ENCODE measurements at regions not wholly inside any gene's neighbourhood (a gene's known extent, or its start where the extent isn't known, plus 50 kb on each side); places are given as distances from the start of the nearest gene placed in this dataset.

DNA sequence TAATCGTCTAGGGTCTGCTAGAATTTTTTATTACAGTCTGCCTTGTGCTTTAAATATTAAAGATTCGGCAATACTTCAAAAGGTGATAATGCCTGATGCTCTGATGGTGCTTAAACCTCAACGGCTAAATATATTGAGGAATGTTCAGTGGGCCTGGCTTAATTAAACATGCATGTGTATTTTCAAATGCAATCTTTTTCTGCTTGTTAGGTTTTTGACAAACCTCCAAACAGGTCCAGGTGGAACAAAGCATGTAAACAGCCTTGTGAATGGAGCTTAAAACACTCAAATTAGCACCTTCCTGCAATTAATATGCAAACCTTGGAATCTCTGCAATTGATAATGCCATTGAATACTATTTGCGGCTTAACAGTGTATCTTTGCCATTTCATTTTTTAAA lies 334.9 kb downstream of the BARHL2 start:
- no peak overlapping the region for H3K4me3 Mint-ChIP-seq
- no peak overlapping the region for H3K27ac Mint-ChIP-seq (ENCODE audit: low read depth)
- no peaks in the 10 kb centered on the region for H3K36me3 Mint-ChIP-seq (ENCODE audit: insufficient read depth)
- DNase-seq (ENCODE audit: low spot score in 2 of 2) (no peak), ATAC-seq (replicated peaks; ENCODE audit: extremely low read depth, poor library complexity, severe bottlenecking) (no peak)
- no peaks in the 10 kb centered on the region for H3K4me1 Mint-ChIP-seq
- H3K9me3 Mint-ChIP-seq = no peaks in the 10 kb centered on the region
- peaks cover 9% of the 10 kb centered on the region for H3K27me3 Mint-ChIP-seq

- ATAC-seq (replicated peaks; ENCODE audit: extremely low read depth, poor library complexity, severe bottlenecking) (no peak), DNase-seq (ENCODE audit: low spot score in 2 of 2) (no peak)
- no peak overlapping the region for H3K27ac Mint-ChIP-seq (ENCODE audit: low read depth)
- peaks cover 9% of the 10 kb centered on the region for H3K27me3 Mint-ChIP-seq
- no peak overlapping the region for H3K4me3 Mint-ChIP-seq
- no peaks in the 10 kb centered on the region for H3K9me3 Mint-ChIP-seq
- no peaks in the 10 kb centered on the region for H3K4me1 Mint-ChIP-seq
- H3K36me3 Mint-ChIP-seq (ENCODE audit: insufficient read depth) = no peaks in the 10 kb centered on the region
These were observed 335.5 kb downstream of the BARHL2 start for GRCh38 chr1:90381598-90381997.

DNA sequence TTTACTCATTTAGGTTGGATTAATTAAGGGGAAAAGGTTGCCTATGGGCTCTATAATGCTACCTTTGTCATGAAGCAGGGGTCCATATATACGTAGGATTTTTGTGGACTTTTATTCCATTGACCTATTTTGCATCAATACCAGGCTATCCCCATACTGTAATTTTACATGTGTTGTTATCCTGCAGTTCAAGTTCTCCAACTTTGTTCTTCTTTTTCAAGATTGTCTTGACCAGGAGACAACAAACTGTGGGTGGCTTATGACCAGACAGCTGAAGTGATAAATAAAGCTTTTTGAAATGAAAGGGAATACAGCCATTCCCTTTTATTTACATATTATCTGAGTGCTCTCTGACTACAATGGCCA lies 345.7 kb downstream of the BARHL2 start:
- no peak overlapping the region for H3K27ac Mint-ChIP-seq (ENCODE audit: low read depth)
- H3K4me3 Mint-ChIP-seq = no peak overlapping the region
- H3K4me1 Mint-ChIP-seq = no peaks in the 10 kb centered on the region
- DNase-seq (ENCODE audit: low spot score in 2 of 2) (no peak), ATAC-seq (replicated peaks; ENCODE audit: extremely low read depth, poor library complexity, severe bottlenecking) (no peak)
- no peaks in the 10 kb centered on the region for H3K36me3 Mint-ChIP-seq (ENCODE audit: insufficient read depth)
- H3K27me3 Mint-ChIP-seq = peaks cover 20% of the 10 kb centered on the region
- no peaks in the 10 kb centered on the region for H3K9me3 Mint-ChIP-seq

GRCh38 chr1:90370686-90371447 lies 346.2 kb downstream of the BARHL2 start:
- no peak overlapping the region for H3K4me3 Mint-ChIP-seq
- H3K27me3 Mint-ChIP-seq = peaks cover 14% of the 10 kb centered on the region
- no peak overlapping the region for H3K27ac Mint-ChIP-seq (ENCODE audit: low read depth)
- no peaks in the 10 kb centered on the region for H3K4me1 Mint-ChIP-seq
- H3K9me3 Mint-ChIP-seq = peaks cover 4% of the 10 kb centered on the region
- ATAC-seq (replicated peaks; ENCODE audit: extremely low read depth, poor library complexity, severe bottlenecking) = no peak
- no peak for DNase-seq (ENCODE audit: low spot score in 2 of 2)
- H3K36me3 Mint-ChIP-seq (ENCODE audit: insufficient read depth) = no peaks in the 10 kb centered on the region

- no peaks in the 10 kb centered on the region for H3K36me3 Mint-ChIP-seq (ENCODE audit: insufficient read depth)
- no peak overlapping the region for H3K4me3 Mint-ChIP-seq
- ATAC-seq (replicated peaks; ENCODE audit: extremely low read depth, poor library complexity, severe bottlenecking) (no peak), DNase-seq (ENCODE audit: low spot score in 2 of 2) (no peak)
- H3K9me3 Mint-ChIP-seq = peaks cover 11% of the 10 kb centered on the region
- no peaks in the 10 kb centered on the region for H3K27me3 Mint-ChIP-seq
- H3K27ac Mint-ChIP-seq (ENCODE audit: low read depth) = no peak overlapping the region
- no peaks in the 10 kb centered on the region for H3K4me1 Mint-ChIP-seq
These were observed 354.9 kb downstream of the BARHL2 start for GRCh38 chr1:90362163-90362562.

- DNase-seq (ENCODE audit: low spot score in 2 of 2) = no peak
- no peaks in the 10 kb centered on the region for H3K4me1 Mint-ChIP-seq
- no peaks in the 10 kb centered on the region for H3K27me3 Mint-ChIP-seq
- no peaks in the 10 kb centered on the region for H3K36me3 Mint-ChIP-seq (ENCODE audit: insufficient read depth)
- H3K27ac Mint-ChIP-seq (ENCODE audit: low read depth) = no peak overlapping the region
- H3K9me3 Mint-ChIP-seq = peaks cover 9% of the 10 kb centered on the region
- H3K4me3 Mint-ChIP-seq = no peak overlapping the region
- no peak for ATAC-seq (replicated peaks; ENCODE audit: extremely low read depth, poor library complexity, severe bottlenecking)
These were observed 356.1 kb downstream of the BARHL2 start for GRCh38 chr1:90361026-90361425.

GRCh38 chr1:90359994-90360393 lies 357.1 kb downstream of the BARHL2 start:
- no peak overlapping the region for H3K27ac Mint-ChIP-seq (ENCODE audit: low read depth)
- peaks cover 2% of the 10 kb centered on the region for H3K9me3 Mint-ChIP-seq
- H3K27me3 Mint-ChIP-seq = peaks cover 7% of the 10 kb centered on the region
- no peaks in the 10 kb centered on the region for H3K4me1 Mint-ChIP-seq
- ATAC-seq (replicated peaks; ENCODE audit: extremely low read depth, poor library complexity, severe bottlenecking) (no peak), DNase-seq (ENCODE audit: low spot score in 2 of 2) (no peak)
- no peak overlapping the region for H3K4me3 Mint-ChIP-seq
- H3K36me3 Mint-ChIP-seq (ENCODE audit: insufficient read depth) = no peaks in the 10 kb centered on the region

DNA sequence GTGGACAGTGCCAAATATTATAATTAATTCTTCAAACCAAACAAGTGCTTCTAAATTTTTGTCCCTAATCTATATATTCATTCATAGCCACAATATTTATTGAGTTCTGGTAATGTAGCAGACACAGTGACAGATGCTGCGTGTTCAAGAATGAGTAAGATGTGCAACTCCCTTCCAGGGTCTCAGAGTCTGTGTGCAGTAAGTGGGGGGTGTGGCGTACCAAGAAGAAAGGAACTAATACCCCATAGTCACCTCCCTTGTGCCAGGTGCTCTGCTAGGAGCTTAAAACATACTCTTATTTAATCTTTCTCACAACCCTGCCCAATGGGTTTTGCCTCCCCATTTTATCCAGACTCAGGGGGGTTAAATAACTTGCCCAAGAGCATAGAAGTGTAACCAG lies 358.7 kb downstream of the BARHL2 start:
- DNase-seq (ENCODE audit: low spot score in 2 of 2) = no peak
- Mint-ChIP-seq H3K4me3 (no peak overlapping the region), H3K36me3 (ENCODE audit: insufficient read depth) (no peaks in the 10 kb centered on the region), H3K9me3 (no peaks in the 10 kb centered on the region), H3K27me3 (peaks cover 7% of the 10 kb centered on the region), H3K4me1 (no peaks in the 10 kb centered on the region), H3K27ac (ENCODE audit: low read depth) (no peak overlapping the region)
- ATAC-seq (replicated peaks; ENCODE audit: extremely low read depth, poor library complexity, severe bottlenecking) = no peak

- Mint-ChIP-seq H3K27me3 (peaks cover 7% of the 10 kb centered on the region), H3K4me3 (no peak overlapping the region), H3K9me3 (no peaks in the 10 kb centered on the region), H3K4me1 (no peaks in the 10 kb centered on the region), H3K27ac (ENCODE audit: low read depth) (no peak overlapping the region), H3K36me3 (ENCODE audit: insufficient read depth) (no peaks in the 10 kb centered on the region)
- ATAC-seq (replicated peaks; ENCODE audit: extremely low read depth, poor library complexity, severe bottlenecking) = no peak
- no peak for DNase-seq (ENCODE audit: low spot score in 2 of 2)
These were observed 359.1 kb downstream of the BARHL2 start for GRCh38 chr1:90357995-90358394.

DNA sequence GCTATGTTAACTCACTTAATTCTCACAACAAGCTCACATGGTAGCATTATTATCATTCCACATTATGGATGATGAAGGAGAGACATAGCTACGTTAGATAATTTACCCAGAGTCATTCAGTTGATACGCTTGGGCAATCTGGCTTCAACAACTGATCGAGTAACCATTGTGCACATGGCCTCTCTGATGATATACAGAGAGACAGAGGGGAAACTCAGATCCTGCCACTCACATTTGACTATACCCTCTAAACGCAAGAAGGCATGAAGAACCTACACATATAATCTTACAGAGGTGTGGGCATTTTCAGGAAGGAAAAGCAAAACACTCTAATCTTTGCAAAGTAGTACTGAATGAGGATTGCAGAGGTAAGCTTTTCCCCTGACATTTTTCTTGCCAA lies 360.1 kb downstream of the BARHL2 start:
- Mint-ChIP-seq H3K36me3 (ENCODE audit: insufficient read depth) (no peaks in the 10 kb centered on the region), H3K4me1 (no peaks in the 10 kb centered on the region), H3K27ac (ENCODE audit: low read depth) (no peak overlapping the region), H3K9me3 (no peaks in the 10 kb centered on the region), H3K27me3 (peaks cover 7% of the 10 kb centered on the region), H3K4me3 (no peak overlapping the region)
- ATAC-seq (replicated peaks; ENCODE audit: extremely low read depth, poor library complexity, severe bottlenecking) (no peak), DNase-seq (ENCODE audit: low spot score in 2 of 2) (no peak)

DNA sequence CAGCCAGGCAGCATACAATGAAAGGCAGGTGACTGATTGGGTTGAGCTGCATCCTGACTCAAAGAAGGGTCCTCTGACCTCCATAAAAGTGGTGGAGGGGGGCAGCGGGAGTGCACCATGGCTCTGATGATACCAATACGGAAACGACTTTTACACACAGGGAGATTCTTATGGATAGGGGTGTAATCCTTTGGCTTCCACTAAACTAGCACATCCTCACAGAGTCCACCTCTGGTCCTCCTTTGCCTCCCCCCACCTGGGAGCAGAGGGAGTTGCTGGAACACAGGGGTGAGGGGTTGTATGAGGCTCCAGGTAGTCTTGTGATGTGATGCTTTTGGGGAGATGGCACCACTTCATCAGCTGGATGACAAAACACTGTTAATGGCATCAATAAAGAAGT lies 361.0 kb downstream of the BARHL2 start:
- no peak for ATAC-seq (replicated peaks; ENCODE audit: extremely low read depth, poor library complexity, severe bottlenecking)
- Mint-ChIP-seq H3K36me3 (ENCODE audit: insufficient read depth) (no peaks in the 10 kb centered on the region), H3K4me3 (no peak overlapping the region), H3K27me3 (peaks cover 7% of the 10 kb centered on the region), H3K9me3 (no peaks in the 10 kb centered on the region), H3K27ac (ENCODE audit: low read depth) (no peak overlapping the region), H3K4me1 (no peaks in the 10 kb centered on the region)
- DNase-seq (ENCODE audit: low spot score in 2 of 2) = no peak

- DNase-seq (ENCODE audit: low spot score in 2 of 2) (no peak), ATAC-seq (replicated peaks; ENCODE audit: extremely low read depth, poor library complexity, severe bottlenecking) (no peak)
- H3K9me3 Mint-ChIP-seq = no peaks in the 10 kb centered on the region
- H3K4me3 Mint-ChIP-seq = no peak overlapping the region
- no peaks in the 10 kb centered on the region for H3K36me3 Mint-ChIP-seq (ENCODE audit: insufficient read depth)
- no peaks in the 10 kb centered on the region for H3K4me1 Mint-ChIP-seq
- peaks cover 7% of the 10 kb centered on the region for H3K27me3 Mint-ChIP-seq
- no peak overlapping the region for H3K27ac Mint-ChIP-seq (ENCODE audit: low read depth)
These were observed 359.8 kb downstream of the ZNF326 start for GRCh38 chr1:90354704-90355103.

DNA sequence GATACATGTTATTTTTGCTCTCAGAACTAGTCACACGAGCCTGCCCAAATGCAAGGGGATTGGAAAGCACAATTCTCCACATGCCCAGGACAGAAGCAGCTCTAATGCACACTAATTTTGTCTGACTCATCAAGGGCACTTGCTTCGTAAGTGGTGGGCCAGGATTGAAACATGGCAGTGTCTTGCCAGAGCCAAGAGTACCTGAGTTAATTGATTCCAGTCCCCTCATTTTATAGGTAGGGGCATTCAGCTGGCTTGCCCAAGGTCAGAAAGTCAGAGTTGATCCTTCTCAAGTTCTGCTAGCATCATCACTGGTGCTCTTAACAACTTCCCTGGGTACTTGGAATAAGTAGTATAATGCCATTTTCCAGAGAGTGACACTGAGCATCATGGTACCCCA lies 356.1 kb downstream of the ZNF326 start:
- H3K4me1 Mint-ChIP-seq = no peaks in the 10 kb centered on the region
- H3K4me3 Mint-ChIP-seq = no peak overlapping the region
- H3K27ac Mint-ChIP-seq (ENCODE audit: low read depth) = no peak overlapping the region
- no peaks in the 10 kb centered on the region for H3K36me3 Mint-ChIP-seq (ENCODE audit: insufficient read depth)
- peaks cover 7% of the 10 kb centered on the region for H3K27me3 Mint-ChIP-seq
- ATAC-seq (replicated peaks; ENCODE audit: extremely low read depth, poor library complexity, severe bottlenecking) (no peak), DNase-seq (ENCODE audit: low spot score in 2 of 2) (no peak)
- H3K9me3 Mint-ChIP-seq = peaks cover 6% of the 10 kb centered on the region

Data from central memory CD8-positive, alpha-beta T cell (primary cell).